Hepatocyte (in vitro differentiated cells): ENCODE measurements at regions not wholly inside any gene's neighbourhood (a gene's known extent, or its start where the extent isn't known, plus 50 kb on each side); places are given as distances from the start of the nearest gene placed in this dataset.

Source experiments
- DNase-seq: peaks from one replicate; pipeline ENCODE4 v3.0.0-alpha.2; 2016; ENCODE audit warnings: low spot score
- H2AFZ ChIP-seq: fragments of 200-600 bp; sonication (generic); 2 replicates; pipeline ENCODE4 v1.6.0; 2016; ENCODE audit warnings: antibody characterized with exemption, mild to moderate bottlenecking
- H3K27ac ChIP-seq: fragments of 200-600 bp; sonication (generic); 2 replicates; pipeline ENCODE4 v1.5.1; 2016; ENCODE audit warnings: mild to moderate bottlenecking
- H3K27me3 ChIP-seq: fragments of 200-600 bp; sonication (generic); 2 replicates; pipeline ENCODE4 v1.6.1; 2016
- H3K36me3 ChIP-seq: fragments of 200-600 bp; sonication (generic); replicated peaks from 2 replicates; pipeline ENCODE4 v1.5.1; 2016; ENCODE audit warnings: low read depth; ENCODE audit not compliant: insufficient read depth
- H3K4me1 ChIP-seq: fragments of 200-600 bp; sonication (generic); 2 replicates; pipeline ENCODE4 v1.5.1; 2016; ENCODE audit warnings: mild to moderate bottlenecking, moderate library complexity; ENCODE audit not compliant: insufficient read depth
- H3K4me2 ChIP-seq: fragments of 200-600 bp; sonication (generic); 2 replicates; pipeline ENCODE4 v1.6.0; 2016
- H3K4me3 ChIP-seq: fragments of 200-600 bp; sonication (generic); 2 replicates; pipeline ENCODE4 v1.5.1; 2016; ENCODE audit warnings: mild to moderate bottlenecking
- H3K79me2 ChIP-seq: fragments of 200-600 bp; sonication (generic); 2 replicates; pipeline ENCODE4 v1.6.0; 2017; ENCODE audit warnings: mild to moderate bottlenecking
- H3K9me2 ChIP-seq: fragments of 200-600 bp; sonication (generic); replicated peaks from 2 replicates; pipeline ENCODE4 v1.6.0; 2017; ENCODE audit warnings: mild to moderate bottlenecking; ENCODE audit not compliant: insufficient read depth
- H3K9me3 ChIP-seq: fragments of 200-600 bp; sonication (generic); 2 replicates; pipeline ENCODE4 v1.5.1; 2016; ENCODE audit warnings: low read depth, mild to moderate bottlenecking
- H4K20me1 ChIP-seq: fragments of 200-600 bp; sonication (generic); 2 replicates; pipeline ENCODE4 v1.6.0; 2016; ENCODE audit warnings: mild to moderate bottlenecking; ENCODE audit not compliant: insufficient read depth, poor library complexity, severe bottlenecking
- CTCF ChIP-seq: fragments of 200-600 bp; sonication (generic); IDR thresholded peaks from 2 replicates; pipeline ENCODE4 v1.5.1; 2016; ENCODE audit warnings: antibody characterized with exemption, mild to moderate bottlenecking; ENCODE audit not compliant: poor library complexity
- EZH2 ChIP-seq: fragments of 200-600 bp; sonication (generic); IDR thresholded peaks from 2 replicates; pipeline ENCODE4 v1.6.1; 2016; ENCODE audit warnings: antibody characterized with exemption, mild to moderate bottlenecking, borderline replicate concordance
- EZH2phosphoT487 ChIP-seq: fragments of 200-600 bp; sonication (generic); IDR thresholded peaks from one replicate; pipeline ENCODE4 v1.6.1; 2018; ENCODE audit warnings: antibody characterized with exemption, mild to moderate bottlenecking, low read depth, moderate library complexity; ENCODE audit not compliant: unreplicated experiment, severe bottlenecking
- WGBS: methylation state at CpG from one replicate; pipeline ENCODE4 v1.1.6; 2016; ENCODE audit warnings: low lambda C conversion rate; ENCODE audit errors: missing lambda C conversion rate; 5-methylcytosine and 5-hydroxymethylcytosine counted together

- no peak for DNase-seq
- no peak overlapping the region for H3K4me2 ChIP-seq
- no peaks in the 10 kb centered on the region for H3K9me3 ChIP-seq
- no peaks in the 10 kb centered on the region for H3K9me2 ChIP-seq
- no peak overlapping the region for H3K4me3 ChIP-seq
- H3K27ac ChIP-seq = no peak overlapping the region
- no peak overlapping the region for H2AFZ ChIP-seq
- 88% methylated on average over 1 of the region's 1 CpG for WGBS
- no peaks in the 10 kb centered on the region for H3K36me3 ChIP-seq
- TF ChIP-seq EZH2 (no peak), EZH2phosphoT487 (no peak), CTCF (no peak)
- H3K79me2 ChIP-seq = no peaks in the 10 kb centered on the region
- no peaks in the 10 kb centered on the region for H3K4me1 ChIP-seq
- no peaks in the 10 kb centered on the region for H4K20me1 ChIP-seq
- H3K27me3 ChIP-seq = no peaks in the 10 kb centered on the region
Observed at GRCh38 chr10:33826186-33826585, 491.7 kb upstream of the NRP1 start.

- no peaks in the 10 kb centered on the region for H3K9me3 ChIP-seq
- DNase-seq = no peak
- no peaks in the 10 kb centered on the region for H4K20me1 ChIP-seq
- no peak overlapping the region for H3K27ac ChIP-seq
- no peak overlapping the region for H3K4me2 ChIP-seq
- no peak overlapping the region for H3K4me3 ChIP-seq
- no peak overlapping the region for H2AFZ ChIP-seq
- no peaks in the 10 kb centered on the region for H3K36me3 ChIP-seq
- no peaks in the 10 kb centered on the region for H3K4me1 ChIP-seq
- TF ChIP-seq EZH2phosphoT487 = no peak
- no peak for TF ChIP-seq CTCF
- TF ChIP-seq EZH2 = no peak
- WGBS = 84% methylated on average over 3 of the region's 3 CpGs
- no peaks in the 10 kb centered on the region for H3K9me2 ChIP-seq
- H3K27me3 ChIP-seq = no peaks in the 10 kb centered on the region
- no peaks in the 10 kb centered on the region for H3K79me2 ChIP-seq
Observed at GRCh38 chr10:33822774-33823173, 488.3 kb upstream of the NRP1 start.

GRCh38 chr10:33820531-33820930 lies 486.1 kb upstream of the NRP1 start:
- Histone ChIP-seq H3K4me2 (no peak overlapping the region), H3K9me3 (no peaks in the 10 kb centered on the region), H4K20me1 (no peaks in the 10 kb centered on the region), H3K27me3 (no peaks in the 10 kb centered on the region), H2AFZ (no peak overlapping the region), H3K79me2 (no peaks in the 10 kb centered on the region), H3K4me1 (no peaks in the 10 kb centered on the region), H3K36me3 (no peaks in the 10 kb centered on the region), H3K9me2 (no peaks in the 10 kb centered on the region), H3K4me3 (no peak overlapping the region), H3K27ac (no peak overlapping the region)
- 92% methylated on average over 4 of the region's 4 CpGs for WGBS
- TF ChIP-seq CTCF (no peak), EZH2 (no peak), EZH2phosphoT487 (no peak)
- DNase-seq = no peak

GRCh38 chr10:33819206-33819605 lies 484.7 kb upstream of the NRP1 start:
- 64% methylated on average over 1 of the region's 1 CpG for WGBS
- no peak for DNase-seq
- Histone ChIP-seq H3K4me3 (no peak overlapping the region), H3K9me3 (no peaks in the 10 kb centered on the region), H3K36me3 (no peaks in the 10 kb centered on the region), H3K27ac (no peak overlapping the region), H3K79me2 (no peaks in the 10 kb centered on the region), H2AFZ (no peak overlapping the region), H3K9me2 (no peaks in the 10 kb centered on the region), H4K20me1 (no peaks in the 10 kb centered on the region), H3K4me2 (no peak overlapping the region), H3K27me3 (no peaks in the 10 kb centered on the region), H3K4me1 (peaks cover 5% of the 10 kb centered on the region)
- no peak for TF ChIP-seq CTCF
